K562 (cell line): ENCODE measurements at regions not wholly inside any gene's neighbourhood (a gene's known extent, or its start where the extent isn't known, plus 50 kb on each side); places are given as distances from the start of the nearest gene placed in this dataset.

Experiments used
- ATAC-seq: fragments of 200-7000 bp; cut with Tn5 transposase; 3 replicates; pipeline ENCODE4 v1.9.1; 2020; ENCODE audit warnings: moderate library complexity
- BruUV-seq: library from RNA; stranded (reverse); fragments of 400-500 nt; replicated peaks from 2 replicates; lab custom pipeline; 2021; lab: Mats Ljungman, UMichigan
- CTCF ChIA-PET: fragments of 300-600 bp; formaldehyde crosslinking; extraction: SDS; loops from one replicate; lab custom pipeline; 2021; ENCODE audit warnings: low intra/inter-chr PET ratio; lab: Yijun Ruan, JAX
- POLR2A ChIA-PET: fragments of 300-600, 350-650 bp; sonication (Branson Sonifier 250); formaldehyde crosslinking; extraction: SDS; loops from one replicate; lab custom pipeline; 2021; ENCODE audit warnings: antibody characterized with exemption, inconsistent platforms; lab: Yijun Ruan, JAX
- DNase-seq, 4 experiments: peaks; one replicate each; pipeline versions ENCODE4 v3.0.0 to v3.0.0-alpha.2; 2011 to 2018; ENCODE audit warnings: low spot score in 3 of 4, mixed read lengths in 3 of 4; ENCODE audit errors: extremely low read depth in 1 of 4
- FAIRE-seq: peaks from 2 replicates; lab custom pipeline; 2011; peaks lifted over from hg19 to GRCh38; lab: Jason Lieb, UNC
- H2AFZ ChIP-seq: 2 replicates; pipeline ENCODE4 v1.6.0; 2011; ENCODE audit warnings: low read depth, low read length, control low read depth, inconsistent platforms
- H3K27ac ChIP-seq: fragments of 200-600 bp; 3 replicates; pipeline ENCODE4 v1.8.0; 2011; ENCODE audit warnings: low read depth, mild to moderate bottlenecking, control low read depth, inconsistent platforms, low read length, moderate library complexity, mixed read lengths; ENCODE audit errors: extremely low read depth
- H3K27me3 ChIP-seq, 2 experiments: fragments of 300-600 bp in 1 of 2; 2 replicates in 1 of 2; 3 replicates in 1 of 2; pipeline versions ENCODE4 v1.6.0 to v1.8.0; 2011; ENCODE audit warnings: inconsistent platforms in 2 of 2, low read length in 2 of 2, mild to moderate bottlenecking in 1 of 2, mixed read lengths in 1 of 2, moderate library complexity in 1 of 2; ENCODE audit not compliant: control insufficient read depth in 2 of 2, insufficient read depth in 2 of 2
- H3K36me3 ChIP-seq: fragments of 300-600 bp; 3 replicates; pipeline ENCODE4 v1.8.0; 2011; ENCODE audit warnings: mild to moderate bottlenecking, low read length, inconsistent platforms; ENCODE audit not compliant: control insufficient read depth, insufficient read depth
- H3K4me1 ChIP-seq, 2 experiments: fragments of 200-600 bp in 1 of 2; replicated peaks in 1 of 2; 2 replicates in 1 of 2; 3 replicates in 1 of 2; pipeline versions ENCODE4 v1.5.1 to v1.8.0; 2011; ENCODE audit warnings: inconsistent platforms in 2 of 2, low read length in 2 of 2, mild to moderate bottlenecking in 1 of 2, mixed read lengths in 1 of 2, moderate library complexity in 1 of 2; ENCODE audit not compliant: control insufficient read depth in 2 of 2, insufficient read depth in 2 of 2
- H3K4me2 ChIP-seq: 2 replicates; pipeline ENCODE4 v1.6.1; 2011; ENCODE audit warnings: low read length, control low read depth, inconsistent platforms, mixed read lengths; ENCODE audit not compliant: insufficient read depth
- H3K4me3 ChIP-seq: fragments of 200-600 bp; sonication (generic), shearing (Covaris generic); 2 replicates; pipeline ENCODE4 v1.5.1; 2016; ENCODE audit warnings: control low read depth, inconsistent platforms
- H3K79me2 ChIP-seq: fragments of 200-600 bp; 3 replicates; pipeline ENCODE4 v1.8.0; 2011; ENCODE audit warnings: low read length, inconsistent platforms; ENCODE audit not compliant: control insufficient read depth, insufficient read depth
- H3K9ac ChIP-seq, 2 experiments: 2 replicates each; pipeline versions ENCODE4 v1.6.0 to v1.6.1; 2011; ENCODE audit warnings: low read depth in 2 of 2, low read length in 2 of 2, control low read depth in 1 of 2, inconsistent platforms in 1 of 2, mild to moderate bottlenecking in 1 of 2, mixed read lengths in 1 of 2; ENCODE audit not compliant: insufficient read depth in 1 of 2
- H3K9me1 ChIP-seq: one replicate; pipeline ENCODE4 v1.6.0; 2011; ENCODE audit warnings: inconsistent platforms, mild to moderate bottlenecking, low read length, moderate library complexity; ENCODE audit not compliant: control insufficient read depth, insufficient read depth
- H3K9me3 ChIP-seq: replicated peaks from 2 replicates; pipeline ENCODE4 v1.5.1; 2011; ENCODE audit warnings: low read depth, low read length, inconsistent platforms; ENCODE audit not compliant: control insufficient read depth, insufficient read depth
- H4K20me1 ChIP-seq: replicated peaks from 2 replicates; pipeline ENCODE4 v1.6.1; 2011; ENCODE audit warnings: low read length, inconsistent platforms, mixed read lengths; ENCODE audit not compliant: control insufficient read depth, insufficient read depth
- BCOR ChIP-seq: fragments of 450-650 bp; IDR thresholded peaks from 2 replicates; pipeline ENCODE4 v1.6.1; 2016
- E2F8 ChIP-seq: fragments of 450-650 bp; IDR thresholded peaks from 2 replicates; pipeline ENCODE4 v1.7.1; 2018; ENCODE audit warnings: mild to moderate bottlenecking, low read depth; ENCODE audit not compliant: partially characterized antibody
- TAF15 ChIP-seq: fragments of 200-400 bp; formaldehyde crosslinking; IDR thresholded peaks from 2 replicates; pipeline ENCODE4 v1.6.1; 2017; ENCODE audit warnings: mild to moderate bottlenecking, low read depth, low read length, moderate library complexity
- ZNF253 ChIP-seq: fragments of 250-450 bp; sonication (Bioruptor Pico); conservative IDR thresholded peaks from 2 replicates; pipeline ENCODE4 v1.6.1; 2021; ENCODE audit warnings: mild to moderate bottlenecking
- ZNF398 ChIP-seq: fragments of 250-450 bp; sonication (Bioruptor Pico); IDR thresholded peaks from 2 replicates; pipeline ENCODE4 v1.8.0; 2021; ENCODE audit warnings: moderate library complexity, mild to moderate bottlenecking, inconsistent platforms
- ZNF507 ChIP-seq: conservative IDR thresholded peaks from 2 replicates; pipeline ENCODE4 v1.6.1; 2017; ENCODE audit warnings: missing genetic modification characterization, missing compliant biosample characterization
- ZNF668 ChIP-seq: fragments of 250-450 bp; sonication (Bioruptor Pico); IDR thresholded peaks from 2 replicates; pipeline ENCODE4 v1.8.0; 2022; ENCODE audit warnings: mild to moderate bottlenecking, inconsistent platforms
- WGBS: fragments of 100-300 bp; shearing (Covaris generic); methylation state at CpG from one replicate; pipeline ENCODE4 v1.1.6; 2016; ENCODE audit warnings: low coverage, mixed read lengths; ENCODE audit not compliant: insufficient coverage; ENCODE audit errors: missing lambda C conversion rate; 5-methylcytosine and 5-hydroxymethylcytosine counted together
- in situ Hi-C: fragments of 300-500 bp; cut with MboI; formaldehyde crosslinking; loops from 4 replicates; pipeline ENCODE4 v1.15.0; 2018; ENCODE audit warnings: inconsistent platforms, mixed read lengths
- intact Hi-C: fragments of 100-400 bp; cut with micrococcal nuclease; formaldehyde crosslinking; loops from 2 replicates; pipeline ENCODE4 v1.14.2; 2022
- TF ChIP-seq, protein P1 (sequence below): IDR thresholded peaks from 2 replicates; pipeline ENCODE4 v1.6.1; 2011; ENCODE audit warnings: borderline replicate concordance, low read depth, mild to moderate bottlenecking, moderate library complexity, low read length; ENCODE audit not compliant: insufficient read depth, poor library complexity, severe bottlenecking
- TF ChIP-seq, protein P2 (sequence below): fragments of 450-650 bp; IDR thresholded peaks from 2 replicates; pipeline ENCODE4 v1.6.1; 2017; ENCODE audit warnings: antibody characterized with exemption

DNA sequence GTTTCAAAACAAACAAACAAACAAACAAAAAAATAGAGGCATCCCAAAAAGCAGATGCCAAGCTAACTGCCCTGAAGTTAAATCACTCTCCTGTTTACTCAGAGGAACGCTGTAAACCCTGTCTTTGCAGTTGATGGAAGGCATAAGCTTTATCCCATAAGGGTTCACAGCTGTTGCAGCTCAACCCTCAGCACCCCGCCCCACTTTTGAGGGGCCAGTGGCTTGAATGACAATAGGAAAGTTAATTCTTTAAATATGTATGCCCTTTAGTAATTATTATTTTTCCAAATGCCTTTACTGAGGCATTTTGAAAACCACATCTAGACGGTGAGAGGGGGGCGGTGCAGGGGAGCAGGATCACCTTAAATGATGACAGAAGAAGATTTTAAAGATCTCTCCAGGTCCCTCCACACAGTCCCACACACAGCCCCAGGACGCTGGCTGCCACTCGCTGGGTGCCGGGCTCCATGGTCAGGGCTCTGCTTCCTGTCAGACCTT lies 272.1 kb downstream of the FAM43A start:
- in situ Hi-C loops (no loop called here), intact Hi-C loops (loop anchor here (10.0 kb wide), 1 partner anchor 273 kb away; the partner anchor contains the start of gene FAM43A)
- POLR2A ChIA-PET: no interaction called here
- no peak overlapping the region for H3K27ac ChIP-seq
- H3K79me2 ChIP-seq: no peaks in the 10 kb centered on the region
- H3K4me1 ChIP-seq: no peaks in the 10 kb centered on the region; a peak in 2 of 5 replicates
- FAIRE-seq (no peak), ATAC-seq (no peak), DNase-seq (no peak)
- H3K36me3 ChIP-seq: no peaks in the 10 kb centered on the region
- BruUV-seq: no TSS peak
- H3K4me2 ChIP-seq: no peak overlapping the region
- no peak overlapping the region for H3K4me3 ChIP-seq
- no peak overlapping the region for H2AFZ ChIP-seq
- H3K9me1 ChIP-seq: no peaks in the 10 kb centered on the region
- whole genome bisulfite sequencing: 0% methylated on average over 7 of the region's 7 CpGs
- H3K9ac ChIP-seq: no peak overlapping the region
- CTCF ChIA-PET: no interaction called here
- 0 out of 2 replicates have a peak, but pooled peaks cover 3% of the 10 kb centered on the region for H4K20me1 ChIP-seq
- no peaks in the 10 kb centered on the region for H3K9me3 ChIP-seq
- H3K27me3 ChIP-seq: peaks cover 54 to 85% of the 10 kb centered on the region in 2 experiments
- TF ChIP-seq, protein P1, sequence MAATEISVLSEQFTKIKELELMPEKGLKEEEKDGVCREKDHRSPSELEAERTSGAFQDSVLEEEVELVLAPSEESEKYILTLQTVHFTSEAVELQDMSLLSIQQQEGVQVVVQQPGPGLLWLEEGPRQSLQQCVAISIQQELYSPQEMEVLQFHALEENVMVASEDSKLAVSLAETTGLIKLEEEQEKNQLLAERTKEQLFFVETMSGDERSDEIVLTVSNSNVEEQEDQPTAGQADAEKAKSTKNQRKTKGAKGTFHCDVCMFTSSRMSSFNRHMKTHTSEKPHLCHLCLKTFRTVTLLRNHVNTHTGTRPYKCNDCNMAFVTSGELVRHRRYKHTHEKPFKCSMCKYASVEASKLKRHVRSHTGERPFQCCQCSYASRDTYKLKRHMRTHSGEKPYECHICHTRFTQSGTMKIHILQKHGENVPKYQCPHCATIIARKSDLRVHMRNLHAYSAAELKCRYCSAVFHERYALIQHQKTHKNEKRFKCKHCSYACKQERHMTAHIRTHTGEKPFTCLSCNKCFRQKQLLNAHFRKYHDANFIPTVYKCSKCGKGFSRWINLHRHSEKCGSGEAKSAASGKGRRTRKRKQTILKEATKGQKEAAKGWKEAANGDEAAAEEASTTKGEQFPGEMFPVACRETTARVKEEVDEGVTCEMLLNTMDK: no peak
- no peak for TF ChIP-seq ZNF507
- no peak for TF ChIP-seq ZNF398 (CRISPR knock-in tag)
- TF ChIP-seq E2F8: no peak
- no peak for TF ChIP-seq TAF15
- no peak for TF ChIP-seq BCOR
- TF ChIP-seq ZNF253 (CRISPR knock-in tag): no peak
- TF ChIP-seq, protein P2, sequence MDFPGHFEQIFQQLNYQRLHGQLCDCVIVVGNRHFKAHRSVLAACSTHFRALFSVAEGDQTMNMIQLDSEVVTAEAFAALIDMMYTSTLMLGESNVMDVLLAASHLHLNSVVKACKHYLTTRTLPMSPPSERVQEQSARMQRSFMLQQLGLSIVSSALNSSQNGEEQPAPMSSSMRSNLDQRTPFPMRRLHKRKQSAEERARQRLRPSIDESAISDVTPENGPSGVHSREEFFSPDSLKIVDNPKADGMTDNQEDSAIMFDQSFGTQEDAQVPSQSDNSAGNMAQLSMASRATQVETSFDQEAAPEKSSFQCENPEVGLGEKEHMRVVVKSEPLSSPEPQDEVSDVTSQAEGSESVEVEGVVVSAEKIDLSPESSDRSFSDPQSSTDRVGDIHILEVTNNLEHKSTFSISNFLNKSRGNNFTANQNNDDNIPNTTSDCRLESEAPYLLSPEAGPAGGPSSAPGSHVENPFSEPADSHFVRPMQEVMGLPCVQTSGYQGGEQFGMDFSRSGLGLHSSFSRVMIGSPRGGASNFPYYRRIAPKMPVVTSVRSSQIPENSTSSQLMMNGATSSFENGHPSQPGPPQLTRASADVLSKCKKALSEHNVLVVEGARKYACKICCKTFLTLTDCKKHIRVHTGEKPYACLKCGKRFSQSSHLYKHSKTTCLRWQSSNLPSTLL: no peak
- TF ChIP-seq ZNF668: no peak
